GM19468 (cell line): ENCODE measurements at regions not wholly inside any gene's neighbourhood (a gene's known extent, or its start where the extent isn't known, plus 50 kb on each side); places are given as distances from the start of the nearest gene placed in this dataset.

ENCODE experiments used
- ATAC-seq: cut with Tn5 transposase; IDR thresholded peaks from one replicate; pipeline ENCODE4 v1.9.1; 2021; ENCODE audit warnings: mild to moderate bottlenecking, moderate library complexity, moderate number of reproducible peaks; ENCODE audit not compliant: unreplicated experiment; ENCODE audit errors: extremely low read depth

DNA sequence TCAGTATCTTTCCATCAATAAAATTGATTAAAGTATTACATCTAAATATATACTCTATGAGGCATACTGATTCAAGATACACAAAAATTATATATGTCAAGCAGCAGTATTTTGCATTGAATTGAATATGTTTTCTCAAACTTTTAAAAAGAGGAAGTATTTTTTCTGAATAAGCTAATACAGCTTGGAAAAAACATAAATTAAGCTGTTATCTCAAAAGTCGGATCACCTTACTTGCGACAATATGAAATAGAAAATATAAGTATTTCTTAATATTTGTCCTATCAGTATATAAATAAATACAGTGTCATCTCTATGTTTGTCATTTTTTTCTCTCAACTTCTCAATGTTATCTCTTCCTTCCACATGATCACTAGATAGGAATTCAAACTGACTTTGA, 139.3 kb downstream of the MBL2 start:
- ATAC-seq = no peak

DNA sequence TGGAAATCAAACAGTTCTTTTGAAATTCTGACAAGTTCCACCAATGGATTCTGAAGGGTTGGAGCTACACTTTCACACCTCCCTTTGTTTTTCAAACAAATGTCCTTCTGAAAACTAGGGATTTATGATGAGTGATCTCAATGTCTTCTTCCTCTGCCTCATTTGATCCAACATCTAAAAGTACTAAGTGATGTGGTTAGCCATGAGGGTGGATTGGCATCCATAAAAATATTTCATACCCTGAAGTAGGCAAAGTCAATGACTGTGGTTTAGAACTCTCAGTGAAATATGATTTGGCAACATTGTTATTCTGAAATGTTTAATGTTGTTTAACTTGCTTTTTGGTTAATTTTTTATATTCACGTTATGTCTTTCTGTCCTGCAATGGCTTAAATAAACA, 136.9 kb downstream of the MBL2 start:
- no peak for ATAC-seq

DNA sequence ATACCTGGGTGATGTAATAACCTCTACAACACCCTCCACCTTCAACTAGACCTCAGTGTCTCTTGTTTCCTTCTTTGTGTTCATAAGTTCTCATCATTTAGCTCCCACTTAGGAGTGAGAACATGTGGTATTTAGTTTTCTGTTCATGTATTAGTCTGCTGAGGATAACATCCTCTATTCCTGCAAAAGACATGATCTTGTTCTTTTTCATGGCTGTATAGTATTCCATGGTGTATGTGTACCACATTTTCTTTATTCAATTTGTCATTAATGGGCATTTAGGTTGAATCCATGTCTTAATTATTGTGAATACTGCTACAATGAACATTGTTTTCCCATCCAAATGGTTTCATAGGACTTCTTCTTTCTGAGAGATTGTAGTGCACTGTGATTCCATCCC, 135.7 kb downstream of the MBL2 start:
- ATAC-seq = no peak

DNA sequence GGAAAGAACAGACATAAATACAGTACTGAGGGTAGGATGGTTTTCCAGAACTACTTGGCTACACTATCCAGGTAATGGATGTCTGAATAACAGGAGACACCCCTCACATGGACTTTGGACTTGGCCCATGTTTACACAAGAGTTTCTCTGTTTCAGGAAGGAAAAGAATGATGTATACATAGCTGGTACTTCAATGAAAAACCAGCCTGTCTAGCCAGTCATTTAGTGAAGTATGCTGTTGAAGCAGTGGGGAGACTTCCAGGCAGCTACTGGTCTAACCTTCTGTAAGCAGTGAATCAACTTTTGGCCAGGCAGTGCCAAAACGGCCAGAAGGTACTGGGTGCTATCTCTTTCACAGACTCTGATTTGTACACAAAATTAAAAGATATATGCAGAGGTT, 135.0 kb downstream of the MBL2 start:
- ATAC-seq = no peak

DNA sequence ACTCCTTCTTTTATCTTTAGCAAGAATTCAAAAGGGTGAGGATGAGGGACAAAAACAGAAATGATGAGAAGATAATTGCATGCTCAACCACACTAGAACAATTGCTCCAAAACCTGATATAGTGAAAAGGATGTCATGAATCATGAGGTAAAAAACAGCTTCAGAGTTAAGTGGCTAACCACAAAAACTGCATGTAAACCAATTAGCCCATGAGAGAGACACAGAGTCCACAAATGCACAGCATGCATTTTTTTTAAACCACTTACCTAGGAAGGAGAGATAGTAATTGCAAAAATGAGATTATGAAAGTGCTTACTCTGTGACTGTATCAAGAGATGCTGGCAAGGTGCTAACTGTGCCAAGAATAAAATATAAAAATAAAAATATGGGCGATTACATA, 132.9 kb downstream of the MBL2 start:
- ATAC-seq = no peak

DNA sequence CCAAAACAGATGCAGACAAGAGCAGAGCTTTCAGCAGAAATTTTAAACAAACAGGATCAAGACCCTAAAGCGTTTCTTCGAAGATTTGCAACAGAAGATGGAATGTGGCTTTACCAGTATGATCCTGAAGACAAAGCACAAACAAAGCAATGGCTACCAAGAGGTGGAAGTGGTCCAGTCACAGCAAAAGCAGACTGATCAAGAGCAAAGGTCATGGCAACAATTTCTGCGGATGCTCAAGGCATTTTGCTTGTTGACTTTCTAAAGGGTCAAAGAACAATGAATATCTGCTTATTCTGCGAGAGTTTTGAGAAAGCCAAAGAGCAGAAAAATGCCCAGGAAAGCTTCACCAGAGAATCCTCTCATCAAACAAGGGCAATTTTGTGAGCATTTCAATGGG, 130.4 kb downstream of the MBL2 start:
- no peak for ATAC-seq

DNA sequence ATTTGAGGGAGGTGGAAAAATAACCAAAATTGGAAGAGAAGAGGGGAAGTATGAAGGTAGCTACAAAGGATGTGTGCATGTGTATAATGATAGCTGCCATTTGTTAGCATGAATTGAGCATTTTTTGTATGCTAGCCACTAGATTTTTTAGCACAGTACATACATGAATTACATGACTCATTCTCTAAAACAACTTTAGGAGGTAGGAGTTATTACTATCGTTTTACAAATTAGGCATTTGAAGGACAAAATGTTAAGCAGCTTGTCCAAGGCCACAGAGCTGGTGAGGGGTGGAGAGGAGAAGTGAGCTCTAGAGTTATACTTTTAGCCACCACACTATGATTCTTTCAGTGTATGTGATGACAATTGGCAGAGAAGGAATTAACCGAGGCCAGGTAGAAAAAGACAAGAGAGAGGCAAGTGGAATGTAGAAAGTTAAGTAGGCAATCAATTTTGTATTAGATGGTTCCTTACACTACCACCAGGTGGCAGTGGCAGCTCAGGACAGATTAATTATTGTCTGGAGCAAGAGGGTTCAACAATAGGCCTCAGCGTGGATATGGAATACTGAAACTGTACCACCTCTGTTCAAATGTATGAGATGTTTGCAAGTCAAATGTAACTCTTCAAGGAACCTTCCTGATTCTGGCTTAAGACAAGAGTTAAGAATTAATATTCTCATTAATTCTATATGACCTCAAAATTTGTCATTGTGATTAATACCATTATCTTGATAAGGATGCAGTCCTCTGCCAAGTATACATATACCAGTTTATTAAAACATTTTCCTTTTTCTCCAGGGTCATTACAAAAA, 128.0 kb downstream of the MBL2 start:
- ATAC-seq = peak; percentile 38

DNA sequence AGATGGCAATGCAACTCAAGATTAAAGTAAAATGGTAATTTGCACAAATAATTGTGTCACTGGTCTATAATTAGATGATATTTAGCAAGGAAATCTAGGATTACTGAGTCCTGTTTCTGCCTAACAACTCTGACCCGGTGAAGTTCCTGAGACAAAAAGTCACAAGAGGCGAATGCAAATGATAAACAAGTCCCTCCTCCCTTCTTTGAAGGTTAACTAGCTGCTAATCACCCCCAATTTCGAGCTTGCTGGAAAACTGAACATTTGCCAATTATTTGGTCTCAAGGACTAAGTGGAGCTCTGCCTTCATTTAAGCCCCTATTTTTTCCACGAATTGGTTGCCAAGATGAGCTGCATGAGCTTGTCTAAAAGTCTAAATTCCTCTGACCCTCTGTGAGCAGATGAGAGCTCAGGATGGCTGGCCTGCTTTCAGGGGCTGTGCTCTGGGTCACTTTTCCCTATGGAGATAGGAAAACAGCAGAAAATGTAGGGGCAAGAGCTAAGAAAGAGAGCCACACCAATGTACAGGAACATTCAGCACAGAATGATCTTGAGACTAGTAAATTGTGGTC, 127.3 kb downstream of the MBL2 start:
- no peak for ATAC-seq

DNA sequence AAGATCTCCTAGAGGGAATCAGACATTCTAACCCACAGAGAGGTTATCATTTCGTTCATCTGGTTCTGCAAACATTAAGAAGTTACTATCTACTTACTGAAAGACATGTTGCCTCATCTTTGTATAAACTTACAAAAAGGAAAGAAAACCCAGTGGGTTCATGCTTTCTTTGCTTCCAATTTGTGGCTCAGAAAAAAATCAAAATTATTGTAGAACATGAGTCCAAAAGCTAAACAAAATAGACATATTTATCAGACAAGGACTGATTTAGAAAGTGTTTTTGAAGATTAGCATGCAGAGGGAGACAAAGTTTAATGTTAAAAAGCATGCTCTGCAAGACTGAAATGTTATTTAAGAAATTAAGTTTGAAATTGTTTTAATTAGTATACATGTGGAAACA, 123.1 kb downstream of the MBL2 start:
- no peak for ATAC-seq

DNA sequence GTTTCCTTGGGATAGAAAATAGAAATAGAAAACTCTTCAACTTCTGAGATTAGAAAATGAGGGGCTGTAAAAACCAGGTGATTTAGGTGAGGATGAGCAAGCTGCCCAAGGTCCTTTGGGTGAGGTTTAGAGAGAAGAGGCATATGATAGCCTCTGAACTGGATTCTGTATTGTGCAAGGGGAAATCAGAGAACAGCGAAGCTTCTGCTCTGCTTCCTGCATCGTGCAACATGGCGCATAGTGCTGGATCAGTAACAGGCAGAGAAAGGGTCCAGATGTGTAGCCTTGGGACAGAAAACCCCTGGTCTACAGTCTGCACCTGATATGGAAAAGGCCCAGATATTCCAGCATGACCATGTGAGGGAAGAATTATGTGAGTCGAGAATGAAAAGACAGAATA, 121.7 kb downstream of the MBL2 start:
- ATAC-seq = no peak

DNA sequence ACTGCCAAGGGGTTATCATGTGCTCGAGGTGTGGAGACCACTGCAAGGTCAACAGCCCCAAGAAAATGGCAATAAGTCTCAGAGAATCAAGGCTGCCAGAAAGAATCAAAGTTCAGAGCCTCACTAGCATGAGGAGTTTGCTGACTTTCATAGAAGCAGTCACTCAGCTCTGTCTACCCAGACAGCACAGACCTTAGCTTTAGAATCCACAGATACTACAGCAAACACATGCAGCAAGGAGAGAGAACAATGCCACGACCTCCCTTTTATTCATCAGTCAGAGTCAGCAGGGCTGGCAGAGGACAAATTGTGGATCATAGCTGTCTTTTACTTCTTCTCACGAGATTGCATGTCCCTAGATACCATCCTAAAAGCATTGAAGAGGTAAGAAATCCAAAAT, 121.3 kb downstream of the MBL2 start:
- ATAC-seq = no peak

DNA sequence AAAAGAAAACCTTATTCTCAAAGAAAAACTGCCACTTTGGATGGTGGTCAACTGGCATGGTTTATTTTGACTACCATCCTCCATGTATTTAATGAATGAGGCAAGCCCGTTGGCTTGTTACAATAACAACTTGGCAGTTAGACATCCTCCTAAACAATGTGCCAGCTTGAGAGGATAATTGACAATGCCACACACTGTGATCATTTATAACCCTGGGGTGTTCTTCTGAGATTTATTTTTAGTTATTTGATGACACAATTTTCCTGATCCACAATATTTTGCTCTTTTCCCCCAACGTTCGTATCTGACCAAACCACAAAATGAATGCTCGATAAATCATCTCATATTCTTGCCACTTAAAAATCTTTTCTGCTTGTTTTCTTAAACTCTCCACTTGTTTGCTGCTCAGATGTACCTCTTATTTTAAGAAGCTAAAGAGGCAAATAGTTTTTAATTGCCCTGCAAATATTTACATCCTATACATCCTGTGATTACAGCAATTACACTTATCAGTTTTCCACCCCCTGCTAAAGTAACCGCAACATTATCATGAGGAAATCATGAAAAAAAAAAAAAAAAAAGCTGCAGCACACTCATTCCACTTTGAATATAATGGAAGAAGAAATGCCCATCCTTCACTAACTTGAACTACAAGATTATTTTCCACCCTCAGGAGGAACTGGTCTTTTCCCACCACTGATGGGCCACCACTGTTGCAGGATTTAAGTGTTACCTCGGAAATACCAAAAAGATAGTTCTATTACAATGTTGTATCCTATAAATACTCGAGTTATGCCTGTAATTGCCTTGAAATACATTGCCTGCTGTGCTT, 119.9 kb downstream of the MBL2 start:
- ATAC-seq = no peak

DNA sequence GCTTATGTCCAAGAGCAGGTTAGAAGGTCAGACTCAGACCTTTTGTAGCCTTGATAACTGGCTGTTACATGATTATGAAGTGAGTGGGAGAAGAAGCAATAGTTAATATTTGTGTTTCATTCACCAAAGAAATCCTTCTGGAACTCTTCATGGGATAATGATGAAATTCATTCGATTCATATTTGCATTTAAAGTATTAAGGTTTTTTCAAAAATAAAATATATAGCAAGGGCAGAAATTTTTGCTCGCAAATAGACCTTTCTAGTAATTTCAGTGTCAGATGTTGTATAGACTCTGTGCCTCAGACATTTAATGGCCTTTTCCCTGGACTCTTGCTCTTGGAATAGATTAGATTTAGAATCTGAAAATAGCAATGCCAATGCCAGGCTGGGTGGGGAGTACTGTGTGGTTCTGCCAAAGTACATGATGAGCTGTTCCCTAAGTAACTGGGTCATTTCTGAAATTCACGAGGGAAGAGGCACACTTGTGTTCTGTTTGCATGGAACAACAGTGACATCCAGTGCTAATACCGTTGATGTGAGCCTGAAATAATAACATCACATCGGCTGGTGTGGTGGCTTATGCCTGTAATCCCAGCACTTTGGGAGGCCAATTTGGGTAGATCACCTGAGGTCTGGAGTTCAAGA, 119.2 kb downstream of the MBL2 start:
- ATAC-seq = no peak

DNA sequence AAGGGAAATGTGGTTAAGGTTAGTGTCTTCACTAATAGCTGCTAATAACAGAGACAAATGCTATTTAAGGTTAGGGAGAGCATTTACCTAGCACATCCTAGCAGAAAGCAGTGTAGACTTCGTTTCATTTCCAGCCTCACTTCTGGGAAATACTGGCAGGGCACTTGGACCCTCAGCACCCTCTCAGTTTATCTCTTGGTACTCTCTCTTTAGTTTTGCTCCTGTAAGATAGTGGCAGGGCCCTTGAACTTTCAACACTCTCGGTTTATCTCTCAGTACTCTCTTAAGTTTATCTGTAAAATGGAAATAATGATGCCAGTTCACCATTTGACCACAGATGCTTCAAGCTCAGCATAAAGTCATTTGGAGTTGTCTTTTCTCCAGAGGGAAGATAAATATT, 118.4 kb downstream of the MBL2 start:
- ATAC-seq = no peak

DNA sequence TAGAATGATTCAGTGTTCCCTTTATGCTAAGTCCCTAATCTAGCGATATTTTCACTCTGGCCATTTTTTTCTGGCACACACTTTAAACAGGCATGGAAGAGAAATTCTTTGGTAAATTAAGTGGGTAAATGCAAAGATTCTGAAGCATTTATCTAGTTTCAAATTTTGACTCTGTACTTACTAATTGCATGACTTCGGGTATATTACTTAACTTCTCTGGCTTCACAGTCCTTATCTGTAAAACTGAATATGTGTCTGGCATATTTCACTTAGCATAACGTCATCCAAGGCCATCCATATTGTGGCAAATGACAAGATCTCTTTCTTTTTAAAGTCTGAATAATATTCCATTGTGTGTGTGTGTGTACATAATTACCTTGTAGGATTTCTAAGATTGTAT, 114.5 kb downstream of the MBL2 start:
- ATAC-seq = no peak

DNA sequence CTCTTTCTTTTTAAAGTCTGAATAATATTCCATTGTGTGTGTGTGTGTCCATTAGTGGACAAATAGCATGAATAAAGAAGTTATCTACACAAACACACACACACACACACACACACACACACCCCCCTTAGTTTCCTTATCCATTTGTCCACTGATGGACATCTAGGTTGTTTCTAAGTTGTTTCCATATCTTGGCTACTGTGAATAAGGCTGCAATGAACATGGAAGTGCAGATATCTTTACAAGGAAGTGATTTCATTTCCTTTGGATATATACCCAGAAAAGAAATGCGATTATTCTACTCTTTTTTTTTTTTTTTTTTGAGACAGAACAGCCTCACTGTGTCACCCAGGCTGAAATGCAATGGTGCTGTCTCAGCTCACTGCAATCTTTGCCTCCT, 113.5 kb downstream of the MBL2 start:
- ATAC-seq = no peak

DNA sequence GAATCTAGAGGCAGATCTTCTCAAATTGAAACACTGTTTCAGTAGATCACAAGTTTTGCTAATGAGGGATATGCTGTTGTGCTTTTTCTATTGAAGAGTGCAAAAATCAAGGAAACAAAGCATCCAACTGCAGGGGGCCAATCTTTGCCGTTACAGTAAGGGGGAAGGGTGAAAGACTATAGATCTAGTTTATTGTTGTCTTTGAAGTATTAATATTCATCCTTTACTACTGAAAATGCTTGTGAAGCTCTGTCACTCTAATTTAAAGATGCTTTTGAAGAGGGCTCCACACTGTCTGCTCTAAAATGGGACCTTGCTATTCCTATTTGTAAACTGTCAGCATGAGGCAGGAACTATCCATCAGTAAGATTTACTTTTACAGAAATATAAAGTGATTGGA, 110.3 kb downstream of the MBL2 start:
- ATAC-seq = no peak

DNA sequence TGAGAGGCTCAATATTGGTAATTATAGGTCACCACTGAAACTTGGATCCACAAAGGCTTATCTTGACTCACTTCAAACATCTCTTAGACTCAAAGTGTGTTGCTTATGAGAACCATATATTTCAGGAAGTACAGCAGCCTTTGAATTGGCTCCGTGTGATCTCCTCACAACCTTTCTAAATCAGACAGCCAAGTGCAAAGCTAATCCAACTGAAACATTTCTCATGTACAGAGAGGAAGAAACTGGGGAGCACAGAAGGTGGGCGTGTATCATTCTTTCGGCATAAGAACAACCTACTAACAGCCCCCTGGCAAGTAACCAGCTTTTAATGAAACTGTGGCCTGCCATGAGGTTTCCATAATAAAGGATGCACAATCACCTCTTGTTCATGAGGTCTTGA, 109.4 kb downstream of the MBL2 start:
- no peak for ATAC-seq

DNA sequence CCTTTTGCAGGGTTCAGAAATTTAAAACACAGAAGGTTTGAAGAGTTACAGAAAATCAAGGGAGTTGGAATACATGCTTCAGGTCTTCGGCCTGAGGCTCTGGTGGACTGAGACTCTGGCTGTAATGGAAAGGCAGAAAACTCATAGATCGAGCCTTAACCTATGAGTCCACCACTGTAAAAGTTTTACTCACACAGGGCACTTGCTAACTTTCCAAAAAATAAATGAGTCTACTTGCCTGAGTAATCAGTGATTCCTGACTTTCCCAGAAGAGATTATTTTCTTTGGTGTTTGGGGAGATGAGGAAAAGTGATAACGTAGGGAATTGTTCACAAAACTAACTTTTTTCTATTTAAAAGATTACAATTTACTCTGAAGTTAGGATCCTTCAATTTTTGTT, 108.0 kb downstream of the MBL2 start:
- no peak for ATAC-seq

DNA sequence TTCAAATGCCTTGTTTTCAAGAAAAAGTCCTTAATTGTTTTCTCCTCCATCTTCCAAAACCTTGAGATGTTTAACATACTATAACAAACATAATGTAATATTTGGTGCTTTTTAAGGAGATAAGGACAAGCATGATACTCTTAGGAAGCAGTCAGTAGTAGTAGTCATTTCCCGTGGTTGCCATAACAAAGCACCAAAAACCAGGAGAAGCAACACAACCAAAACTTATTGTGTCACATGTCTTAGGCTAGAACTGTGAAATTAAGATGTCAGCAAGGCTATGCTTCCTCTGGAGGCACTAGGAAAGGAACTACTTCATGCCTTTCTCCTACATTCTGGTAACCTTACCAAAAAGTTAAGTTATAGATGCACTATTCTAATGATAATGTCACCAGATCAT, 106.8 kb downstream of the MBL2 start:
- ATAC-seq = no peak

DNA sequence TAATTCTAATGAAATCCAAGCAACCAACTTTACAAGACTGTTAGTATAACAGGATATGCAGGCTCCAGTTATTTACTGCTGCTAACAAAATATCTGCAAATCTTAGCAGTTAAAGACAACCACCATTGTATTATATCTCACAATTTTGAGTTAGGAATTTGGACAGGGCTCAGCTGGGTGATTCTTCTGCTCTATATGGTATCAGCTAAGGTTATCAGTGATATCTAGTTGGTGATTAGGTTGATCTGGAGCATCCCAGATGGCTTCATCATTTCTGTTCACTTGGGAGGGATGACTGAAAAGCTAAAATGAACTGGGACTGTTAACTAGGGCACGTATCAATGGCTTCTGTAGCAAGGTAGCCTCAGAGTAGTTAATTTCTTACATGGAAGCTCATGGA, 105.7 kb downstream of the MBL2 start:
- ATAC-seq = no peak
